H1 (cell line): ENCODE measurements at regions not wholly inside any gene's neighbourhood (a gene's known extent, or its start where the extent isn't known, plus 50 kb on each side); places are given as distances from the start of the nearest gene placed in this dataset.

Experiments used
- BACH1 ChIP-seq: IDR thresholded peaks from 2 replicates; pipeline ENCODE4 v1.6.1; 2012; ENCODE audit warnings: low read length, improper control_type of control experiment
- SP4 ChIP-seq: IDR thresholded peaks from 2 replicates; pipeline ENCODE4 v1.6.1; 2012; ENCODE audit warnings: low read length, inconsistent platforms

DNA sequence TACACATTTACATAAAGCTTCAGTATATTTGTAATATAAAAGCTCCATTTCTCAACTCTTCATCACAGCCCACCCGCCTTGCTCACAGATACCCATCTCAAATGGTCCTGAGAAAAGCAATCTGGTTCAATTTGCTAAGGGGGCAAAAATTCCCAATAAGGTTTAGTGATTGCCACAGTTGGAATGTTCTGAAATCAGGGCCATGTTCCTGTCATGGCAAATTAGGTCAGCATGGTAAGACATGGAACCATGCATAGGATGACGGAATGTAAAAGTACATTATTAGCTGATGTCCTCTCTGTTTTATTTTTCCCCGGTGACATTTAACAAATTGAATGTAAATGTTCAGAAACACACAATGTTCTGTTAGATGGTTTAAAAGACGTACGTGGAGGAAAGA lies 274.3 kb downstream of the MZT1 start (continued):
- no peak for TF ChIP-seq BACH1
- TF ChIP-seq SP4 = no peak
